HepG2 (cell line): ENCODE measurements at regions not wholly inside any gene's neighbourhood (a gene's known extent, or its start where the extent isn't known, plus 50 kb on each side); places are given as distances from the start of the nearest gene placed in this dataset.

ENCODE experiments used
- ATAC-seq: fragments of 200-7000 bp; cut with Tn5 transposase; 3 replicates; pipeline ENCODE4 v1.9.1; 2020; ENCODE audit warnings: mild to moderate bottlenecking, moderate library complexity
- BruUV-seq: library from RNA; stranded (reverse); fragments of 400-500 nt; replicated peaks from 2 replicates; lab custom pipeline; 2021; lab: Mats Ljungman, UMichigan
- CTCF ChIA-PET: fragments of 300-600 bp; formaldehyde crosslinking; extraction: SDS; loops from one replicate; lab custom pipeline; 2021; ENCODE audit warnings: low total read pairs, inconsistent platforms, low intra/inter-chr PET ratio; lab: Yijun Ruan, JAX
- POLR2A ChIA-PET: fragments of 350-600 bp; sonication (Branson Sonifier 250); formaldehyde crosslinking; loops from one replicate; lab custom pipeline; 2020; ENCODE audit warnings: antibody characterized with exemption, inconsistent platforms; lab: Yijun Ruan, JAX
- DNase-seq: peaks from one replicate; pipeline ENCODE4 v3.0.0-alpha.2; 2015; ENCODE audit warnings: low spot score
- FAIRE-seq: peaks from 3 replicates; lab custom pipeline; 2011; peaks lifted over from hg19 to GRCh38; lab: Jason Lieb, UNC
- H2AFZ ChIP-seq: one replicate; pipeline ENCODE4 v1.6.1; 2011; ENCODE audit warnings: low read length, inconsistent platforms
- H3K27ac ChIP-seq: fragments of 300-600 bp; 3 replicates; pipeline ENCODE4 v1.8.0; 2011; ENCODE audit warnings: mixed run types, mild to moderate bottlenecking, mixed read lengths, low read length, inconsistent platforms; ENCODE audit not compliant: insufficient read depth; ENCODE audit errors: extremely low read length
- H3K27me3 ChIP-seq, 2 experiments: fragments of 200-600 bp in 1 of 2; 2 replicates in 1 of 2; 3 replicates in 1 of 2; pipeline versions ENCODE4 v1.6.0 to v1.8.0; 2011; ENCODE audit warnings: low read length in 2 of 2, mild to moderate bottlenecking in 2 of 2, moderate library complexity in 2 of 2, inconsistent platforms in 1 of 2; ENCODE audit not compliant: insufficient read depth in 2 of 2, control insufficient read depth in 1 of 2
- H3K36me3 ChIP-seq, 2 experiments: fragments of 200-600 bp in 1 of 2; replicated peaks in 1 of 2; 2 replicates in 1 of 2; 3 replicates in 1 of 2; pipeline versions ENCODE4 v1.5.1 to v1.8.0; 2011; ENCODE audit warnings: low read length in 2 of 2, inconsistent platforms in 1 of 2; ENCODE audit not compliant: insufficient read depth in 2 of 2, control insufficient read depth in 1 of 2
- H3K4me1 ChIP-seq: 2 replicates; pipeline ENCODE4 v1.5.1; 2012; ENCODE audit warnings: low read length, inconsistent platforms; ENCODE audit not compliant: insufficient read depth
- H3K4me2 ChIP-seq: 2 replicates; pipeline ENCODE4 v1.6.0; 2011; ENCODE audit warnings: low read depth, low read length, inconsistent platforms
- H3K4me3 ChIP-seq, 3 experiments: fragments of 200-600 bp in 1 of 3; sonication (generic), shearing (Covaris generic) in 1 of 3; replicated peaks in 1 of 3; 2 replicates each; pipeline ENCODE4 v1.5.1; 2011 to 2016; ENCODE audit warnings: low read length in 3 of 3, inconsistent platforms in 2 of 3, low read depth in 2 of 3, mild to moderate bottlenecking in 2 of 3, control low read depth in 1 of 3, mixed read lengths in 1 of 3; ENCODE audit not compliant: insufficient read depth in 1 of 3
- H3K79me2 ChIP-seq: one replicate; pipeline ENCODE4 v1.6.1; 2011; ENCODE audit warnings: low read length, inconsistent platforms; ENCODE audit not compliant: insufficient read depth
- H3K9ac ChIP-seq: 2 replicates; pipeline ENCODE4 v1.6.0; 2011; ENCODE audit warnings: mild to moderate bottlenecking, low read depth, low read length, inconsistent platforms; ENCODE audit not compliant: insufficient read depth
- H3K9me3 ChIP-seq: 2 replicates; pipeline ENCODE4 v1.5.1; 2012; ENCODE audit warnings: mild to moderate bottlenecking, low read length
- H4K20me1 ChIP-seq: 2 replicates; pipeline ENCODE4 v1.6.0; 2011; ENCODE audit warnings: inconsistent platforms, mild to moderate bottlenecking, low read length, moderate library complexity; ENCODE audit not compliant: insufficient read depth
- CTCF ChIP-seq: sonication (generic); formaldehyde crosslinking; IDR thresholded peaks from 2 replicates; pipeline ENCODE4 v1.5.0; 2020; ENCODE audit warnings: mild to moderate bottlenecking, missing genetic modification reagents, moderate library complexity
- MAFK ChIP-seq, 2 experiments: IDR thresholded peaks in 1 of 2; conservative IDR thresholded peaks in 1 of 2; 2 replicates each; pipeline ENCODE4 v1.6.1; 2011; ENCODE audit warnings: improper control_type of control experiment in 2 of 2, low read length in 2 of 2
- STAG1 ChIP-seq: sonication (generic); formaldehyde crosslinking; IDR thresholded peaks from 2 replicates; pipeline ENCODE4 v1.4.0; 2020; ENCODE audit warnings: missing genetic modification reagents
- TEAD3 ChIP-seq: optimal IDR thresholded peaks from 2 replicates; pipeline ENCODE3; 2016; ENCODE audit warnings: borderline replicate concordance
- WGBS: methylation state at CpG from one replicate; pipeline ENCODE4 v1.1.6; 2017; ENCODE audit warnings: low lambda C conversion rate; 5-methylcytosine and 5-hydroxymethylcytosine counted together
- in situ Hi-C: cut with HindIII; loops from 2 replicates; pipeline ENCODE4 v1.10.0; 2017; ENCODE audit warnings: low pct_unique_long_range_greater_than_20kb; ENCODE audit not compliant: extremely low pct_ligation_motif_present
- intact Hi-C: fragments of 100-400 bp; cut with micrococcal nuclease; formaldehyde crosslinking; loops from one replicate; pipeline ENCODE4 v1.10.0; 2022; ENCODE audit not compliant: unreplicated experiment
- TF ChIP-seq, protein P1 (sequence below): sonication (generic); formaldehyde crosslinking; IDR thresholded peaks from 2 replicates; pipeline ENCODE4 v1.5.0; 2020; ENCODE audit warnings: mild to moderate bottlenecking, low read depth, missing genetic modification reagents, borderline replicate concordance
- TF ChIP-seq, protein P2 (sequence below): sonication (generic); formaldehyde crosslinking; IDR thresholded peaks from 2 replicates; pipeline ENCODE4 v1.9.0; 2022; ENCODE audit warnings: low read depth, missing genetic modification reagents

DNA sequence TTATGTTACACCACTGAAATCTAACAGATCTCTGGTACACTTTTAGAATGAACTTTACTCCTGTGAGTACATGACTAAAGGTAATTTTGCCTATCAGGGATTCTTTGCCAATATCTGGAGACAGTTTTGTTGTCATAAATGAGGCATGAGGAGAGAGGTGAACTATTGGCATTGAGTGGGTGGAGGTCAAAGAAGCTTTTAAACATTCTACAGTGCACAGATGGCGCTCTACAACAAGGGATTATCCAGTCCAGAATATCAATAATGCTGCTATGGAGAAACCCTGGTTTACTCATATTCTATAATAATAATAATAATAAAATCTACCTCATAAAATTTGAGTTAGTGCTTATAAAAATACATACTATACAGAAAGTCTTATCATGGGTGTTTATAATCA lies 702.3 kb downstream of the SI start:
- FAIRE-seq (no peak), ATAC-seq (no peak)
- no peaks in the 10 kb centered on the region for H3K9me3 ChIP-seq
- H3K36me3 ChIP-seq = no peaks in the 10 kb centered on the region
- in situ Hi-C loops = no loop called here
- no peak overlapping the region for H3K9ac ChIP-seq
- H3K4me2 ChIP-seq = no peak overlapping the region
- TF ChIP-seq, protein P1, sequence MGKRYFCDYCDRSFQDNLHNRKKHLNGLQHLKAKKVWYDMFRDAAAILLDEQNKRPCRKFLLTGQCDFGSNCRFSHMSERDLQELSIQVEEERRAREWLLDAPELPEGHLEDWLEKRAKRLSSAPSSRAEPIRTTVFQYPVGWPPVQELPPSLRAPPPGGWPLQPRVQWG (CRISPR knock-in tag) = no peak
- TF ChIP-seq MAFK (conservative IDR thresholded peaks at IDR 0.05 in 1 of 2, IDR thresholded peaks at IDR 0.05 in 1 of 2; ENCODE audit: low read length in 2 of 2) (peak in 1 of 2 experiments; percentile 21; a peak in 1 of 4 replicates), CTCF (peak; percentile 14; the same call in 1 of the 2 replicates), TEAD3 (CRISPR knock-in tag) (no peak), STAG1 (CRISPR knock-in tag) (peak; percentile 41)
- TF ChIP-seq, protein P2, sequence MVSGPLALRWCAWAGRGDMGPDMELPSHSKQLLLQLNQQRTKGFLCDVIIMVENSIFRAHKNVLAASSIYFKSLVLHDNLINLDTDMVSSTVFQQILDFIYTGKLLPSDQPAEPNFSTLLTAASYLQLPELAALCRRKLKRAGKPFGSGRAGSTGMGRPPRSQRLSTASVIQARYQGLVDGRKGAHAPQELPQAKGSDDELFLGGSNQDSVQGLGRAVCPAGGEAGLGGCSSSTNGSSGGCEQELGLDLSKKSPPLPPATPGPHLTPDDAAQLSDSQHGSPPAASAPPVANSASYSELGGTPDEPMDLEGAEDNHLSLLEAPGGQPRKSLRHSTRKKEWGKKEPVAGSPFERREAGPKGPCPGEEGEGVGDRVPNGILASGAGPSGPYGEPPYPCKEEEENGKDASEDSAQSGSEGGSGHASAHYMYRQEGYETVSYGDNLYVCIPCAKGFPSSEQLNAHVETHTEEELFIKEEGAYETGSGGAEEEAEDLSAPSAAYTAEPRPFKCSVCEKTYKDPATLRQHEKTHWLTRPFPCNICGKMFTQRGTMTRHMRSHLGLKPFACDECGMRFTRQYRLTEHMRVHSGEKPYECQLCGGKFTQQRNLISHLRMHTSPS (CRISPR knock-in tag) = no peak
- TF ChIP-seq, all 625 proteins: peak for 3
- intact Hi-C loops = loop anchor here (10.0 kb wide), 1 partner anchor 809 kb away; no protein-coding TSS in a partner anchor
- ChIA-PET CTCF (no interaction called here), POLR2A (no interaction called here)
- Histone ChIP-seq H3K27ac (no peak overlapping the region), H4K20me1 (no peaks in the 10 kb centered on the region), H3K4me3 (no peak overlapping the region), H2AFZ (no peak overlapping the region), H3K4me1 (no peaks in the 10 kb centered on the region), H3K27me3 (no peaks in the 10 kb centered on the region), H3K79me2 (no peaks in the 10 kb centered on the region)
- no peak for DNase-seq
- WGBS = 33% methylated on average over 1 of the region's 1 CpG
- BruUV-seq = no TSS peak
